ENCODE measurements at regions not wholly inside any gene's neighbourhood (a gene's known extent, or its start where the extent isn't known, plus 50 kb on each side); places are given as distances from the start of the nearest gene placed in this dataset.

DNA sequence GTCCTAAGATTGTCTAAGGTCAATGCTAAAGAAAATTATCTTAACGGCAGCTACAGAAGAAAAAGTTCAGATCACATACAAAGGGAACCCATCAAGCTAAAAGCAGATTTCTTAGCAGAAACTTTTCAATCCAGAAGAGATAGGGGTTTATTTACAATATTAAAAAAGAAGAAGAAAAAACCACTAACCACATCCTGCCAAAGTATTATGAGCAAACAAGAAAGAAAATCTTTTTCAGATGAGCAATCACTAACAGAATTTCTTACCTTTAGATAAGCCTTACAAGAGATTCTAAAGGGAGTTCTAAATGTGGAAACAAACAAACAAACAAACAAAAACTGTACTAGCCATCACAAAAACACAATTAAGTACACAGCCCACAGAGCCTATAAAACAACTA is 1015.8 kb upstream of the EPHA6 start:
- TF ChIP-seq, protein P1, sequence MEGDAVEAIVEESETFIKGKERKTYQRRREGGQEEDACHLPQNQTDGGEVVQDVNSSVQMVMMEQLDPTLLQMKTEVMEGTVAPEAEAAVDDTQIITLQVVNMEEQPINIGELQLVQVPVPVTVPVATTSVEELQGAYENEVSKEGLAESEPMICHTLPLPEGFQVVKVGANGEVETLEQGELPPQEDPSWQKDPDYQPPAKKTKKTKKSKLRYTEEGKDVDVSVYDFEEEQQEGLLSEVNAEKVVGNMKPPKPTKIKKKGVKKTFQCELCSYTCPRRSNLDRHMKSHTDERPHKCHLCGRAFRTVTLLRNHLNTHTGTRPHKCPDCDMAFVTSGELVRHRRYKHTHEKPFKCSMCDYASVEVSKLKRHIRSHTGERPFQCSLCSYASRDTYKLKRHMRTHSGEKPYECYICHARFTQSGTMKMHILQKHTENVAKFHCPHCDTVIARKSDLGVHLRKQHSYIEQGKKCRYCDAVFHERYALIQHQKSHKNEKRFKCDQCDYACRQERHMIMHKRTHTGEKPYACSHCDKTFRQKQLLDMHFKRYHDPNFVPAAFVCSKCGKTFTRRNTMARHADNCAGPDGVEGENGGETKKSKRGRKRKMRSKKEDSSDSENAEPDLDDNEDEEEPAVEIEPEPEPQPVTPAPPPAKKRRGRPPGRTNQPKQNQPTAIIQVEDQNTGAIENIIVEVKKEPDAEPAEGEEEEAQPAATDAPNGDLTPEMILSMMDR (conservative IDR thresholded peaks at IDR 0.05; ENCODE audit: low read depth, low read length), result no peak
- TF ChIP-seq EZH2 (IDR thresholded peaks at IDR 0.05; ENCODE audit: borderline replicate concordance, low read depth, low read length, poor library complexity, severe bottlenecking), result no peak

Measured in A673 (cell line).